Erythroblast (primary cell): ENCODE measurements at regions not wholly inside any gene's neighbourhood (a gene's known extent, or its start where the extent isn't known, plus 50 kb on each side); places are given as distances from the start of the nearest gene placed in this dataset.

ENCODE experiments used
- GATA1 ChIP-seq: IDR thresholded peaks from 2 replicates; pipeline ENCODE4 v1.6.1; 2011; ENCODE audit warnings: low read depth, mild to moderate bottlenecking, control low read depth, low read length, moderate library complexity
- POLR2A ChIP-seq: IDR thresholded peaks from 2 replicates; pipeline ENCODE4 v1.6.1; 2011; ENCODE audit warnings: mild to moderate bottlenecking, low read length

DNA sequence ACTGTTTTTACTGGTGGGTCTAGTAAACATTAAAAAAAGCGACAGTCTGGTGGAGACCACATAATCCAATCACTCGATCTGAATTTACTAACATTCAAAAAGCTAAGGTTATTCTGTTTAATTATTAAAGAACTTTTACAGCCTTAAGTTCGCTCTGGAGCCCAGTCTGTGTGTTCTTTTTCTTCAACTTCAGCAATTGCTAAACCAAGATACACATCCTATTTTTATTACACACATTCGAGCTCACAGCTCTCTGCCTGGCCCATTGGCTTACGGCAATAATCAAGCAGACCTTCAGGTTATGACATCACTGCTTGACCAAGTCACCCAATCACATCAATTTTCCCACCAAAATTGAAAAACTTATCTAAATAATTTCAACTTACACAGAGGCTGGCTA, 57.4 kb upstream of the PRSS16 start:
- TF ChIP-seq POLR2A, result no peak
- no peak for TF ChIP-seq GATA1
